NCI-H146 (cell line): ENCODE measurements at regions not wholly inside any gene's neighbourhood (a gene's known extent, or its start where the extent isn't known, plus 50 kb on each side); places are given as distances from the start of the nearest gene placed in this dataset.

Source experiments
- DNase-seq: peaks from one replicate; lab custom pipeline; 2025; lab: John Stamatoyannopoulos, UW

DNA sequence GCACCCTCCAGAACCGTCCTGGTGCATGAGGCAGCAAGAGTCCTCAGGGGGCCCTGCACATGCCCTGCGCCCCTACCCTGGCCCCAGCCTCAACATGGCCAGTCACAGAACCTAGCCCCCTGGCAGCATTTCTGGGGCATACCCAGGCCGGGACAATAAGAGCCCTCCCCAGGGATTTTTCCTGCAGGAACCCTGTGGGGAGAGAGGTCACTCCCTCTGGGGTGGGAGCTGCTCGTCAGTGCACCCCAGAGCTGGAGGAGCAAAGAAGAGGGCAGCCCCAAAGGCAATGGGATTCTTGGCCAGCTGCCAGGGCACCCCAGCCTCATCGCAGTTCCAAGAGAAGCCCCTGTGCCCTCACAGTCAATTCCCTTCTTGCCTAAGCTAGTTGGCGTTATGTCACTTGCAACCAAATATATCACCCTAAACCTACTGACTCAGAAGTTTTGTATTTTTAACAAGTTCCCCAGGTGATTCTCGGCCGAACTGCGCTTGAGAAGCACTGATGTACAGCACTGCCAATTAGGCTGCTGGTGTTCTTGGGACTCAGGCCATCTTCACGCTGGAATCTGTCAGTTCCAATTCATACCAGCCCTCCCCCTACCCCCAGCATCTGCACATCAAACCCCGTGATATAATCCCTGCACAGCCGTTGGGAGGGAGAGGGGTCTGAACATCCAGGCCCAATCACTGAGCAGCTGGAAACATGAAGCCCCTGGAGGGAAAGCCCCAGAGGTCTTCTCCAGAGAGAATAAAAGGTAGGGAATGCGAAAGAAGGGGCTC is 87.5 kb upstream of the PRR20G start:
- no peak for DNase-seq

DNA sequence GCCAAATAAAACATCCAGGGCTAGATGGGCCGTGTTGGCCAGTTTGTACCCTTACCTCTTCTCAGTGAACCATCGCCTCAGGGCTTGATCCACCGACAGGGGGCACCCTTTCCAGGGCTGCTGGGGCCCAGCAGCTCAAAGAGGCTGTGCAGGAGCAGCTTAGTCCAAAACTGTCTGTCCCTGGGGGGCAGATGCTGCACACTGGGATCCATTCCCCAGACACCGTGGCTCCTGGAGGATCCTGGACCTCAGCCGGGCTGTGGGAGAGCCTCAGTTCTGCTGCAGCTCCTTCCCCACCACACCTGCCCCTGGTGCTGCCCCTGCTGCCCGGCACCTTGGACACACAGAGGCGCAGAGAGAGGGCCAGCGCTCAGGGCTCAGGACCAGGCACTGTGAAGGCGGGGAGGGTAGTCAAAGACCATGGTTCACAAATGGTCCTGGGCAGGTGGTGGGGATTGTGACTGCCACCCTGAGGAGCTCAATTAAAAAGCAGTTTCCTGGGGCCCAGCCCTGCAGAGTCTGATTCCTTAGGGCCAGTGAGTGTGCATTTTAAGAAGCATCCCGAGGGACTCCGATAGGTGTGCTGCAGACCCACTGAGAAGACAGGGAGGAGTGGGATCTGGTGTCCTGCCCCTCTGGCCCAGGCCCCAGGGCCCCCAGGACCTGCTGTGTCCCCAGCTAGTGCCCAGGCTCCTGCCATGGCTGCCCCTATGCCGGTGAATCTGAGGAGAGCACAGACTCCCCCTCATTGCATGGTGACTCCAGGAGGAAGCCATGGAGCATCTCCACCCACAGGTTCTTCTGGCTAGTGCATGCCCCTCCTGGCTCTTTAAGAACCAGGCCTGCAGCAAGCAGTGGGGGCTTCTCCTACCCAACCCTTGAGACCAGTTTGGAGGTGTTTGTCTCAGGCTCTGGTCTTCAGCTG is 86.5 kb upstream of the PRR20G start:
- no peak for DNase-seq

DNA sequence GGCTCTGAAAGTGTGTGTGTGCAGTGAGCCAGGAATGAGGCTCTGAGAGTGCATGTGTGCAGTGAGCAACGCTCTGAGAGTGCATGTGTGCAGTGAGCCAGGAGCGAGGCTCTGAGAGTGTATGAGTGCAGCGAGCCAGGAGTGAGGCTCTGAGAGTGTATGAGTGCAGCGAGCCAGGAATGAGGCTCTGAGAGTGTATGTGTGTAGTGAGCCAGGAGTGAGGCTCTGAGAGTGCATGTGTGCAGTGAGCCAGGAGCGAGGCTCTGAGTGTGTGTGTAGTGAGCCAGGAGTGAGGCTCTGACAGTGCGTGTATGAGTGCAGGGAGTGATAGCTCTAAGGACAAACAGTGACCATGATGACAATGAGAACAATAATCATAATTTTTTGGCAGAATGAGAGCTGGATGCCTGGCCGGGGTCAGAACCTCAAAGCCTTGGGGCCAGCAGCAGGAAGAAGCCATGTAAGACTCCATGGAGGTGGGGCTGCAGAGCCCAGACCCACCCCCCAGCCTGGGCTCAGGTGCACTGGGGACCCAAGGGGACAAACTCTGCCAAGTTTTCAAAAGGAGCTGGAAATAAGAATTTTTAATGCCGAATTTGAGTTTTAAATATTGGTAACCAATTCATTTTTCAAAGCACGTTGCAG is 85.7 kb upstream of the PRR20G start:
- DNase-seq: no peak

GRCh38 chr3:127371846-127372245 is 84.0 kb upstream of the PRR20G start:
- no peak for DNase-seq

GRCh38 chr3:127371334-127371733 is 83.5 kb upstream of the PRR20G start:
- DNase-seq: no peak

DNA sequence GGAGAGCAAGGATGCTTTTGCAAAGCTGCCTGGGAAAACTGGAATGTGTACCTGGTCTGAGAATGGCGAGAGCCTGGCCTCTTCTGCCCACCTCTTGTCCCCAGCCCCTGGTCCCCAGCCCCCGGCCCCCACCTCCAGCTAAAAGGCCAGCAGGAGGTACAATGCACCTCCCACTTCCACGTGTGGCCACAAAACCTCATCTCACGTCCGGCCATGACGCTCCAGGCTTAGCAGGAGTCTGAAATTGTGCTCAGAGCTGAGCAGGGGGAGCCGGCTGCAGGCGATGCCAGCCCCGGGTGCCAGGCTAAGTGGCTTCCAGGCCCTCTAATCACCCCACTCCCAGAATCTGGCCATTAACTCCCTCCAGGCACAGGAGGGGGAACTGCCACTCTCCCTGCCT is 83.1 kb upstream of the PRR20G start:
- DNase-seq: no peak

- DNase-seq: no peak
Observed at GRCh38 chr3:127369356-127369935, 81.6 kb upstream of the PRR20G start.

DNA sequence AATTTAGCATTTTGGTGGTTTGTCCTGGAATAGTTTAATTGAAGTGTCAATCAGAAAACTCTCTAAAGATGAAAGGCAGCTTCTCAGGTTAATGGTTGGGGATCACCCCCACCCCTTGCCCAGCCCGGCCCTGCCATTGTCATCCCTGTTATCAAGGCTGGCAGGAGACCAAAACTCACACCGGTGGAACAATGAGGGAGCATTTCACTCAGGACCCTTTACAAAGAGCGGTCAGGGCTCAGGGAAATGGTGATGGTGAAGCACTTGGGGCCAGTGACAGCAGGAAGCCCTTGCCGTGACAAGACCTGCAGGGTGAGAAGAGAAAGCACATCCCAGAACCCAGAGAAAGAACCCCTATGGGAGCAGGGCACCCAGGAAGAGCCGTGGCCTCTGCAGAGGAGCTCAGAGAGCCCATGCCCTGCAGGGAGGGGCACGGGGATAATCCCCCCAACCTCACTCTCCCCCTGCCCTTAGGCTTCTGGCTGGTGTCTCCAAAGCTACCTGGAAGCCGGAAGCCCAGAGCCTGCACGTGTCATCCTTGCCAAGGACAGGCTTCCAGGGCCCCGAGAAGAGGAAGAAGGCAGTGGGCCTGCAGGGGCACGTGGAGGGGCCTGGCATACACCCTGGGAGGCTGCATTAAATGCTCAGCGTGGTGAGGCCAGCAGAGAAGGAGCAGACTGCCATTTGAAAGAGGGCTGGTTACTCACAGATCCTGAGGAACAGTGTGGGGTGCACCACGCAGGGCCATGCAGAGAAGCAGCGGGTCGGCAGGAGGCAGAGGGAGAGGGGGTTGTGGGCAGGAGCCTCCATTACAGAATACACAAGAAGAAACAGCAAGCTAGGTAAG is 80.6 kb upstream of the PRR20G start:
- peak; percentile 76 for DNase-seq

DNA sequence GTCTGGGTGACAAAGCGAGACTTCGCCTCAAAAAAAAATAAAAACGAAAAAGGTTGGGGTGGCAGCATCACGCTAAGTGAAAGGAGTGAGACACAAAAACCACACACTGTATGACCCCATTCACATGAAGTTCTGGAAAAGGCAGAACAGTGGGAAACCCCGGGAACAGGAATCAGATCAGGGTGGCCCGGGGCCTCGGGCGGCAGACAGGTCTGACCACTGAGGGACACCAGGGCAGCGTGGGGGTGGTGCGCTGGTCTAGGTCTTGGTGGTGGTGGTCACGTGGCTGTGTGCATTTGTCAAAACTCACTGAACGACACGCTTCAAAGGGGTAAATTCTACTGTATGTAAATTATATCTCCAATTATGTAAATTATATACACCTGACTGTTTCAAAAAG is 79.7 kb upstream of the PRR20G start:
- DNase-seq: no peak

- DNase-seq: no peak
Observed at GRCh38 chr3:127366383-127366782, 78.5 kb upstream of the PRR20G start.

GRCh38 chr3:127365163-127365798 is 77.4 kb upstream of the PRR20G start:
- DNase-seq: no peak

GRCh38 chr3:127363891-127364290 is 76.0 kb upstream of the PRR20G start:
- no peak for DNase-seq

GRCh38 chr3:127363171-127363570 is 75.3 kb upstream of the PRR20G start:
- DNase-seq: no peak

- DNase-seq: no peak
Observed at GRCh38 chr3:127360647-127361046, 72.8 kb upstream of the PRR20G start.

GRCh38 chr3:127358641-127359040 is 70.8 kb upstream of the PRR20G start:
- DNase-seq: no peak

DNA sequence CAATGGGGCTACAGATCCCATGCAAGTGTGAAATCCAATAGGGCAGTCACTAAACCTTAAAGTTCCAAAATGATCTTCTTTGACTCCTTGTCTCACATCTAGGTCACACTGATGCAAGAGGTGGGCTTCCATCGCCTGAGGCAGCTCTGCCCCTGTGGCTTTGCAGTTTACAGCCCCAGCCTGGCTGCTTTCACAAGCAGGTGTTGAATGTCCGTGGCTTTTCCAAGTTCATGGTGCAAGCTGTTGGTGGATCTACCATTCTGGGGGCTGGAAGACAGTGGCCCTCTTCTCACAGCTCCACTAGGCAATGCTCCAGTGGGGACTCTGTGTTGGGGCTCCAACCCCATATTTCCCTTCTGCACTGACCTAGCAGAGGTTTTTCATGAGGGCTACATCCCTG is 68.5 kb upstream of the PRR20G start:
- no peak for DNase-seq

- DNase-seq: no peak
Observed at GRCh38 chr3:127354761-127355160, 66.9 kb upstream of the PRR20G start.

DNA sequence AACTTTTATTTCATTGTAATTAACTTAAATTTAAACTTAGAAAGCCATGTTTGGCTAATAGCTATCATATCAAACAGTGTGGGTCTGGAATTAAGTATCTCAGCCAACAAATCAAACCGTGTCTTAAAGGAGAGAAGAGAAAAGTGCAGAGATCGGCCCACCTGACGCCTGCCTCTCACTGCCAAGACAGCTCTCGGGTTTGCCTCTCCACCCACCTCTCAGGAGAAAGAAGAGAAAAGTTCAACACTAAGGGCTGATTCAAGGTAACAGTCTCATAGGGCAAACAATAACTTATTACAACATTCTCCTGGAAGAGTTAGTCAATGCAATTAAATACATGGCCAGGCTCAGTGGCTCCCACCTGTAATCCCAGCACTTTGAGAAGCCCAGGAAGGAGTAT is 64.8 kb upstream of the PRR20G start:
- DNase-seq: no peak

- peak; percentile 21 for DNase-seq
Observed at GRCh38 chr3:127351775-127352350, 64.0 kb upstream of the PRR20G start.

DNA sequence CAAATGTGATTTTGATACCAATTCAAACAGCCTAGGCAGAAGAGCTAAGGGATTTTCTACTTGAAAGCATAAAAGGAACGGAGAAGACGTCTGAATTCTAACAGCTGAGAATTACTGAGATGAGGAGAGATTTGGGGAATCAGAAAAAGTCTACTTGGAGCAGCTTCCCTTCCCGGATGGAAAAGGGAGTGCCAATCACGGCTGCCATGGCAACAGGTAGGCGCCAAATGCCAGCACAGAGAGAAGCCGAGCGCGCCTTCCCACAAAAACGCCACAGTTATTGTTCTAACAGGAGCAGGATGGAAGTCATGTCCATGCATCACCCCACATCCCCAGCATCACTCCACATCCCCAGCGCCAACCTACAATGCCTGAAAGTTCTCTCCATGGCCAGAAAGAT is 63.5 kb upstream of the PRR20G start:
- no peak for DNase-seq
